HG03066 (cell line): ENCODE measurements at regions not wholly inside any gene's neighbourhood (a gene's known extent, or its start where the extent isn't known, plus 50 kb on each side); places are given as distances from the start of the nearest gene placed in this dataset.

ENCODE experiments used
- ATAC-seq: cut with Tn5 transposase; IDR thresholded peaks from one replicate; pipeline ENCODE4 v1.9.1; 2021; ENCODE audit warnings: low read depth; ENCODE audit not compliant: unreplicated experiment

- ATAC-seq = no peak
Observed at GRCh38 chr5:42908086-42908485, 96.4 kb upstream of the SELENOP start.

- ATAC-seq = no peak
Observed at GRCh38 chr5:42905827-42906226, 94.1 kb upstream of the SELENOP start.

- ATAC-seq = no peak
Observed at GRCh38 chr5:42900734-42901133, 89.0 kb upstream of the SELENOP start.

- ATAC-seq = no peak
Observed at GRCh38 chr5:42898760-42899159, 87.1 kb upstream of the SELENOP start.

- no peak for ATAC-seq
Observed at GRCh38 chr5:42896523-42896922, 84.8 kb upstream of the SELENOP start.

GRCh38 chr5:42894057-42894456 is 82.4 kb upstream of the SELENOP start:
- ATAC-seq = no peak

GRCh38 chr5:42889311-42889933 is 77.7 kb upstream of the SELENOP start:
- ATAC-seq = peak; percentile 75

GRCh38 chr5:42888771-42889170 is 77.1 kb upstream of the SELENOP start:
- ATAC-seq = no peak

GRCh38 chr5:42887575-42887974 is 75.9 kb upstream of the SELENOP start:
- no peak for ATAC-seq

GRCh38 chr5:42887097-42887496 is 75.4 kb upstream of the SELENOP start:
- no peak for ATAC-seq

GRCh38 chr5:42886635-42887034 is 74.9 kb upstream of the SELENOP start:
- no peak for ATAC-seq

- no peak for ATAC-seq
Observed at GRCh38 chr5:42884326-42884725, 72.6 kb upstream of the SELENOP start.

- no peak for ATAC-seq
Observed at GRCh38 chr5:42881416-42882117, 69.9 kb upstream of the SELENOP start.

- no peak for ATAC-seq
Observed at GRCh38 chr5:42880496-42881150, 68.9 kb upstream of the SELENOP start.

GRCh38 chr5:42879291-42879690 is 67.6 kb upstream of the SELENOP start:
- no peak for ATAC-seq

GRCh38 chr5:42878550-42878949 is 66.9 kb upstream of the SELENOP start:
- ATAC-seq = no peak

GRCh38 chr5:42878041-42878440 is 66.3 kb upstream of the SELENOP start:
- ATAC-seq = no peak

GRCh38 chr5:42877431-42877830 is 65.7 kb upstream of the SELENOP start:
- no peak for ATAC-seq

- no peak for ATAC-seq
Observed at GRCh38 chr5:42876375-42876844, 64.7 kb upstream of the SELENOP start.

- no peak for ATAC-seq
Observed at GRCh38 chr5:42875785-42876374, 64.2 kb upstream of the SELENOP start.

- no peak for ATAC-seq
Observed at GRCh38 chr5:42875211-42875610, 63.5 kb upstream of the SELENOP start.
